SU-DHL-6 (cell line): ENCODE measurements at regions not wholly inside any gene's neighbourhood (a gene's known extent, or its start where the extent isn't known, plus 50 kb on each side); places are given as distances from the start of the nearest gene placed in this dataset.

Source experiments
- CTCF ChIP-seq: fragments of 200-600 bp; sonication (generic); IDR thresholded peaks from one replicate; pipeline ENCODE4 v1.5.1; 2017; ENCODE audit warnings: antibody characterized with exemption, mild to moderate bottlenecking, low read length, moderate library complexity; ENCODE audit not compliant: insufficient read depth, poor library complexity, severe bottlenecking
- EZH2phosphoT487 ChIP-seq: fragments of 200-600 bp; sonication (generic), shearing (Covaris generic); conservative IDR thresholded peaks from 2 replicates; pipeline ENCODE4 v1.6.1; 2018; ENCODE audit warnings: mild to moderate bottlenecking, antibody characterized with exemption, low read length, moderate library complexity, mixed read lengths

- TF ChIP-seq CTCF = no peak
- no peak for TF ChIP-seq EZH2phosphoT487
These were observed 104.3 kb upstream of the FOXF1 start for GRCh38 chr16:86406056-86406455.
